Stimulated activated CD8-positive, alpha-beta memory T cell treated with anti-CD3 and anti-CD28 coated beads, Interleukin-7, amount 100 ng/mL, for 1 hour (primary cell): ENCODE measurements at regions not wholly inside any gene's neighbourhood (a gene's known extent, or its start where the extent isn't known, plus 50 kb on each side); places are given as distances from the start of the nearest gene placed in this dataset.
"Not testable (repeated sequence)": the region's sequence is repeated elsewhere in the genome, so short reads cannot be mapped to it uniquely, and the experiment has no call there.

Experiments used
- DNase-seq, 2 donors: peaks; one replicate each; pipeline ENCODE4 v3.0.0-alpha.2; 2020; ENCODE audit warnings: low read depth in 2 of 2

GRCh38 chr6:137623293-137623692 lies 129.1 kb upstream of the OLIG3 start:
- DNase-seq = no peak

- no peak for DNase-seq
Measured at GRCh38 chr6:137625100-137625661, 131.0 kb upstream of the OLIG3 start.

- no peak for DNase-seq
Measured at GRCh38 chr6:137625808-137626207, 131.6 kb upstream of the OLIG3 start.

GRCh38 chr6:137630666-137631065 lies 136.5 kb upstream of the OLIG3 start:
- no peak for DNase-seq

- no peak for DNase-seq
Measured at GRCh38 chr6:137631323-137631722, 137.1 kb upstream of the OLIG3 start.

GRCh38 chr6:137634177-137634576 lies 140.0 kb upstream of the OLIG3 start:
- DNase-seq = not testable (repeated sequence)

- DNase-seq = no peak
Measured at GRCh38 chr6:137637121-137637520, 142.9 kb upstream of the OLIG3 start.

- no peak for DNase-seq
Measured at GRCh38 chr6:137638926-137639706, 144.9 kb upstream of the OLIG3 start.

GRCh38 chr6:137640086-137640485 lies 145.9 kb upstream of the OLIG3 start:
- no peak for DNase-seq

- peak; percentile 20 to 36 for DNase-seq
Measured at GRCh38 chr6:137641474-137642077, 147.4 kb upstream of the OLIG3 start.

- DNase-seq = not testable (repeated sequence)
Measured at GRCh38 chr6:137643210-137643609, 149.0 kb upstream of the OLIG3 start.

GRCh38 chr6:137643644-137644043 lies 149.4 kb upstream of the OLIG3 start:
- not testable (repeated sequence) for DNase-seq

- DNase-seq = no peak
Measured at GRCh38 chr6:137645850-137646249, 151.7 kb upstream of the OLIG3 start.

GRCh38 chr6:137646484-137646883 lies 152.3 kb upstream of the OLIG3 start:
- DNase-seq = no peak

GRCh38 chr6:137647762-137648447 lies 153.7 kb upstream of the OLIG3 start:
- DNase-seq = no peak

GRCh38 chr6:137650720-137651119 lies 156.5 kb upstream of the OLIG3 start:
- DNase-seq = no peak

- DNase-seq = no peak
Measured at GRCh38 chr6:137651178-137651577, 157.0 kb upstream of the OLIG3 start.

- DNase-seq = no peak
Measured at GRCh38 chr6:137651591-137652335, 157.6 kb upstream of the OLIG3 start.

- DNase-seq = no peak
Measured at GRCh38 chr6:137652961-137653705, 158.9 kb upstream of the OLIG3 start.

GRCh38 chr6:137653706-137654059 lies 159.5 kb upstream of the OLIG3 start:
- DNase-seq = no peak

GRCh38 chr6:137654365-137654981 lies 160.3 kb upstream of the OLIG3 start:
- DNase-seq = no peak
